Panc1 (cell line): ENCODE measurements at regions not wholly inside any gene's neighbourhood (a gene's known extent, or its start where the extent isn't known, plus 50 kb on each side); places are given as distances from the start of the nearest gene placed in this dataset.

ENCODE experiments used
- ATAC-seq: fragments of 200-7000 bp; cut with Tn5 transposase; 2 replicates; pipeline ENCODE4 v1.9.1; 2020; ENCODE audit warnings: mild to moderate bottlenecking, moderate library complexity
- BruUV-seq: library from RNA; stranded (reverse); fragments of 400-500 nt; replicated peaks from 2 replicates; lab custom pipeline; 2021; lab: Mats Ljungman, UMichigan
- CTCF ChIA-PET: fragments of 300-600 bp; sonication (Branson Sonifier 250); formaldehyde crosslinking; loops from one replicate; lab custom pipeline; 2022; ENCODE audit warnings: antibody characterized with exemption; lab: Charles Lee
- POLR2A ChIA-PET: fragments of 300-600 bp; sonication (Branson Sonifier 250); formaldehyde crosslinking; loops from one replicate; lab custom pipeline; 2022; ENCODE audit warnings: antibody characterized with exemption; lab: Charles Lee
- DNase-seq: peaks from one replicate; pipeline ENCODE4 v3.0.0-alpha.2; 2010; ENCODE audit warnings: low read depth, low spot score
- H3K27ac ChIP-seq: 2 replicates; pipeline ENCODE4 v1.5.1; 2011; ENCODE audit warnings: mild to moderate bottlenecking, low read length, inconsistent platforms
- H3K27me3 ChIP-seq: fragments of 200-500 bp; sonication (Bioruptor generic); 2 replicates; pipeline ENCODE4 v1.6.0; 2014; ENCODE audit warnings: low read length, inconsistent platforms; ENCODE audit not compliant: control insufficient read depth, insufficient read depth
- H3K36me3 ChIP-seq: fragments of 200-500 bp; sonication (Bioruptor generic); 2 replicates; pipeline ENCODE4 v1.5.1; 2014; ENCODE audit warnings: inconsistent platforms, mild to moderate bottlenecking, low read length, moderate library complexity; ENCODE audit not compliant: control insufficient read depth, insufficient read depth
- H3K4me1 ChIP-seq: 2 replicates; pipeline ENCODE4 v1.5.1; 2011; ENCODE audit warnings: inconsistent platforms, mild to moderate bottlenecking, low read length, moderate library complexity; ENCODE audit not compliant: control insufficient read depth, insufficient read depth
- H3K4me3 ChIP-seq, 2 experiments: 2 replicates each; pipeline ENCODE4 v1.5.1; 2011 to 2012; ENCODE audit warnings: low read depth in 2 of 2, low read length in 2 of 2, mild to moderate bottlenecking in 2 of 2, inconsistent platforms in 1 of 2, moderate library complexity in 1 of 2
- H3K9me3 ChIP-seq: fragments of 200-500 bp; sonication (Bioruptor generic); 2 replicates; pipeline ENCODE4 v1.5.1; 2014; ENCODE audit warnings: low read depth, mild to moderate bottlenecking, inconsistent platforms, low read length, moderate library complexity; ENCODE audit not compliant: control insufficient read depth, insufficient read depth
- POLR2AphosphoS5 ChIP-seq: IDR thresholded peaks from 2 replicates; pipeline ENCODE4 v1.6.1; 2012; ENCODE audit warnings: mild to moderate bottlenecking, low read depth, low read length, moderate library complexity
- REST ChIP-seq, 2 experiments: IDR thresholded peaks; 2 replicates each; pipeline ENCODE4 v1.6.1; 2011 to 2012; ENCODE audit warnings: low read depth in 2 of 2, control low read depth in 1 of 2, low read length in 1 of 2, mild to moderate bottlenecking in 1 of 2, moderate library complexity in 1 of 2; ENCODE audit not compliant: insufficient read depth in 1 of 2
- SIN3A ChIP-seq: IDR thresholded peaks from 2 replicates; pipeline ENCODE4 v1.6.1; 2012; ENCODE audit warnings: low read depth, mild to moderate bottlenecking, low read length, moderate library complexity, borderline replicate concordance; ENCODE audit not compliant: insufficient read depth
- TCF7L2 ChIP-seq: IDR thresholded peaks from 2 replicates; pipeline ENCODE4 v1.6.1; 2011; ENCODE audit warnings: mild to moderate bottlenecking, low read depth, low read length, inconsistent platforms
- in situ Hi-C: cut with HindIII; loops from 2 replicates; pipeline ENCODE4 v1.10.0; 2016; ENCODE audit warnings: low sequenced_read_pairs, low pct_unique_long_range_greater_than_20kb
- intact Hi-C: fragments of 100-400 bp; cut with micrococcal nuclease; formaldehyde crosslinking; loops from one replicate; pipeline ENCODE4 v1.10.0; 2022; ENCODE audit not compliant: unreplicated experiment
- TF ChIP-seq, protein P1 (sequence below): fragments of 450-650 bp; IDR thresholded peaks from 2 replicates; pipeline ENCODE4 v1.5.1; 2017; ENCODE audit warnings: mild to moderate bottlenecking

- Histone ChIP-seq H3K27ac (no peak overlapping the region), H3K9me3 (no peaks in the 10 kb centered on the region), H3K36me3 (no peaks in the 10 kb centered on the region), H3K4me1 (peaks cover 3% of the 10 kb centered on the region; the same call in 1 of the 2 replicates), H3K4me3 (no peak overlapping the region), H3K27me3 (no peaks in the 10 kb centered on the region)
- in situ Hi-C loops: no loop called here
- ChIA-PET CTCF (no interaction called here), POLR2A (no interaction called here)
- no TSS peak for BruUV-seq
- no peak for DNase-seq
- intact Hi-C loops: no loop called here
- ATAC-seq: no peak
- TF ChIP-seq POLR2AphosphoS5 (no peak), SIN3A (no peak), REST (IDR thresholded peaks at IDR 0.05; ENCODE audit: insufficient read depth in 1 of 2, low read depth in 2 of 2, low read length in 1 of 2) (no peak), TCF7L2 (no peak)
- TF ChIP-seq, protein P1, sequence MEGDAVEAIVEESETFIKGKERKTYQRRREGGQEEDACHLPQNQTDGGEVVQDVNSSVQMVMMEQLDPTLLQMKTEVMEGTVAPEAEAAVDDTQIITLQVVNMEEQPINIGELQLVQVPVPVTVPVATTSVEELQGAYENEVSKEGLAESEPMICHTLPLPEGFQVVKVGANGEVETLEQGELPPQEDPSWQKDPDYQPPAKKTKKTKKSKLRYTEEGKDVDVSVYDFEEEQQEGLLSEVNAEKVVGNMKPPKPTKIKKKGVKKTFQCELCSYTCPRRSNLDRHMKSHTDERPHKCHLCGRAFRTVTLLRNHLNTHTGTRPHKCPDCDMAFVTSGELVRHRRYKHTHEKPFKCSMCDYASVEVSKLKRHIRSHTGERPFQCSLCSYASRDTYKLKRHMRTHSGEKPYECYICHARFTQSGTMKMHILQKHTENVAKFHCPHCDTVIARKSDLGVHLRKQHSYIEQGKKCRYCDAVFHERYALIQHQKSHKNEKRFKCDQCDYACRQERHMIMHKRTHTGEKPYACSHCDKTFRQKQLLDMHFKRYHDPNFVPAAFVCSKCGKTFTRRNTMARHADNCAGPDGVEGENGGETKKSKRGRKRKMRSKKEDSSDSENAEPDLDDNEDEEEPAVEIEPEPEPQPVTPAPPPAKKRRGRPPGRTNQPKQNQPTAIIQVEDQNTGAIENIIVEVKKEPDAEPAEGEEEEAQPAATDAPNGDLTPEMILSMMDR: no peak
Measured at GRCh38 chr1:55317673-55318072, 102.5 kb upstream of the USP24 start.

DNA sequence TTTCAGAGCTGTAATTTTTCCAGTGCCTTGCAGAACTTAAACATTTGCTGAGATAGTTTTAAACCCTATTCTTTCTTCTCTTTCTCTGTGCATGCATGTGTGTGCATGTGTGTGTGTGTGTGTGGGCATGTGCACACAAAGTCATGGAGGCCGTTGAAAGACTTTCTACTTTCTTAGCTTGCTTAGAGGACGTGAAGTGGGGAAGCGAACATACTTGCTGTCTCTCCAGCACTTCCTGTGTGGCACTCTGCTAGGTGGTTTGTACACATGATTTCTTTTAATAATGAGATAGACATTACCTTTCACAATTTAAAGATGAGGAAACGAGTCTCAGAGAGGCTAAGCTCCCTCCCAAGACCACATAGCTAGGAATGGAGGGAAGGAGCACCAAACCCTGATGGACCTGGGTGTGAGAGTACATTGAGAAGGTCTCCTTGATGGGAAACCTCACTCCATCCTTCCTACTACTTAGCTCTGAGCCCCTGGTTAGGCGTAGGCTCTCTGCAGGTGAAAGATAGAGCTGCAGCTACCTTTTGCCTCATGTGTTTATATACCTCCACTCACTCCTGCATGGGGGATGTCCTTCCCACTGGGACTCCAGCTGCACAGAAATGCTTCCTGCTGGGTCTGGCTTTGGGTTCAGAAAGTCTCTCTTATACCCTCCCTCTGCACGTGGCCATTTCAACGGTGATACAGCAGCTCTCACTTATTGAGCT, 101.9 kb upstream of the USP24 start:
- DNase-seq (no peak), ATAC-seq (no peak)
- TF ChIP-seq POLR2AphosphoS5 (no peak), TCF7L2 (no peak), REST (IDR thresholded peaks at IDR 0.05; ENCODE audit: insufficient read depth in 1 of 2, low read depth in 2 of 2, low read length in 1 of 2) (no peak), SIN3A (no peak)
- TF ChIP-seq, protein P1: no peak
- POLR2A ChIA-PET: no interaction called here
- no peak overlapping the region for H3K4me3 ChIP-seq
- intact Hi-C loops: no loop called here
- H3K27ac ChIP-seq: no peak overlapping the region
- in situ Hi-C loops: no loop called here
- peaks cover 2% of the 10 kb centered on the region; the same call in 1 of the 2 replicates for H3K4me1 ChIP-seq
- no peaks in the 10 kb centered on the region for H3K36me3 ChIP-seq
- no peaks in the 10 kb centered on the region for H3K9me3 ChIP-seq
- CTCF ChIA-PET: no interaction called here
- no TSS peak for BruUV-seq
- no peaks in the 10 kb centered on the region for H3K27me3 ChIP-seq
